ENCODE measurements at regions not wholly inside any gene's neighbourhood (a gene's known extent, or its start where the extent isn't known, plus 50 kb on each side); places are given as distances from the start of the nearest gene placed in this dataset.

DNA sequence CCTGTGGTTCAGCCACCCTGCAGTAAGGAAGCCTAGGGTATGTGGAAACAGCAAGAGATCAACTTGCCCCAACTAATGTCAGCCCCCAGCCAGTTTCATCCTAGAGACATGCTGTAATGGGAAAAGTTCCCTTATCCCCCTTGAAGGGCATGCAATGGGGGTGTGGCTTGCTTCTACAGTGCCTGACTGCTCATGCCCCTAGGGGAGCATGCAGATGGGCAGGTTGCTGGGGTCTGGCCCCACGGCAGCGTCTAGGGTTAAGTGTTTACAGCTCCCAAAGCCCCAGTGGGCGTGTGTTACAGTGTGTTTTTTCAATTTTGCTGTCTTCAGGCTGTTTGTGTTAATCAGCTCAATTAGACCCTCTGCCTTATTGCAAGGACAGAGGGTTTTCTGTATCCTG is 1105.9 kb downstream of the AMY1C start:
- no peak for DNase-seq (ENCODE audit: low read depth)
- TF ChIP-seq, protein P1, sequence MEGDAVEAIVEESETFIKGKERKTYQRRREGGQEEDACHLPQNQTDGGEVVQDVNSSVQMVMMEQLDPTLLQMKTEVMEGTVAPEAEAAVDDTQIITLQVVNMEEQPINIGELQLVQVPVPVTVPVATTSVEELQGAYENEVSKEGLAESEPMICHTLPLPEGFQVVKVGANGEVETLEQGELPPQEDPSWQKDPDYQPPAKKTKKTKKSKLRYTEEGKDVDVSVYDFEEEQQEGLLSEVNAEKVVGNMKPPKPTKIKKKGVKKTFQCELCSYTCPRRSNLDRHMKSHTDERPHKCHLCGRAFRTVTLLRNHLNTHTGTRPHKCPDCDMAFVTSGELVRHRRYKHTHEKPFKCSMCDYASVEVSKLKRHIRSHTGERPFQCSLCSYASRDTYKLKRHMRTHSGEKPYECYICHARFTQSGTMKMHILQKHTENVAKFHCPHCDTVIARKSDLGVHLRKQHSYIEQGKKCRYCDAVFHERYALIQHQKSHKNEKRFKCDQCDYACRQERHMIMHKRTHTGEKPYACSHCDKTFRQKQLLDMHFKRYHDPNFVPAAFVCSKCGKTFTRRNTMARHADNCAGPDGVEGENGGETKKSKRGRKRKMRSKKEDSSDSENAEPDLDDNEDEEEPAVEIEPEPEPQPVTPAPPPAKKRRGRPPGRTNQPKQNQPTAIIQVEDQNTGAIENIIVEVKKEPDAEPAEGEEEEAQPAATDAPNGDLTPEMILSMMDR (IDR thresholded peaks at IDR 0.05; ENCODE audit: low read length, missing control alignments): no peak
- no peak overlapping the region for H3K4me3 ChIP-seq (replicated peaks; ENCODE audit: low read depth, low read length)

DNA sequence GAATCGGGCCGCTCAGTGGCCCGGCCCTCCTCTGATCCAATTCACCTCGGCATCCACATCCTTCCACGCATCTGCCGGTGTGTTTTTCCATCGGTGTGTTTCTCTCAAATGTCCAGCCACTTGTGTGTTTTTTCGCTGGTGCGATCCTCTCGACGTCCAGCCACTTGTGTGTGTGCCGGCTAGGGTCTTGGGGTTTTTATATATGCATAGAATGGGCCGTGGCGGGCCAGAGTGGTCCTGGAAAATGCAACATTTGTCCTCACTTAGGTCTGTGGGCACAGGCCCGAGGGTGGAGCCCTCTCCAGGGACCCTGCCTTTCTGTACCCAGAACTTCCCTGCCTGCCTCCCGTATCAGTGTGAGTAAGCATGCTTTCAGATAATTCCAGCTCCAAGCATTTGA is 1106.4 kb downstream of the AMY1C start:
- H3K4me3 ChIP-seq (replicated peaks; ENCODE audit: low read depth, low read length): no peak overlapping the region
- DNase-seq (ENCODE audit: low read depth): no peak
- TF ChIP-seq, protein P1 (IDR thresholded peaks at IDR 0.05; ENCODE audit: low read length, missing control alignments): no peak

DNA sequence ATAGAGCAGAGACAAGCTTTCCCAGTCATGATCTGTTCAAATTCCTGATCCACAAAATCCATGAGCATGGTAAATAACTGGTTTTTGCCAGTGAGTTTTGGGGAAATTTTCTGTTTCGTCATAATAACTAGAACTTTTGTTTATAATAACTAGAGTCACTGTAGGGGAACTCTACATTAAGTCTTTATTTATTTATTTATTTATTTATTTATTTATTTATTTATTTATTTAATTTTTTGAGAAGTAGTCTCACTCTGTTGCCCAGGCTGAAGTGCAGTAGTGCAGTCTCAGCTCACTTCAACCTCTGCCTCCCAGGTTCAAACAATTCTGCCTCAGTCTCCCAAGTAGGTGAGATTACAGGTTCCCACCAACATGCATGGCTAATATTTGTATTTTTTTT is 1106.8 kb downstream of the AMY1C start:
- no peak for DNase-seq (ENCODE audit: low read depth)
- no peak overlapping the region for H3K4me3 ChIP-seq (replicated peaks; ENCODE audit: low read depth, low read length)
- TF ChIP-seq, protein P1 (IDR thresholded peaks at IDR 0.05; ENCODE audit: low read length, missing control alignments): no peak

DNA sequence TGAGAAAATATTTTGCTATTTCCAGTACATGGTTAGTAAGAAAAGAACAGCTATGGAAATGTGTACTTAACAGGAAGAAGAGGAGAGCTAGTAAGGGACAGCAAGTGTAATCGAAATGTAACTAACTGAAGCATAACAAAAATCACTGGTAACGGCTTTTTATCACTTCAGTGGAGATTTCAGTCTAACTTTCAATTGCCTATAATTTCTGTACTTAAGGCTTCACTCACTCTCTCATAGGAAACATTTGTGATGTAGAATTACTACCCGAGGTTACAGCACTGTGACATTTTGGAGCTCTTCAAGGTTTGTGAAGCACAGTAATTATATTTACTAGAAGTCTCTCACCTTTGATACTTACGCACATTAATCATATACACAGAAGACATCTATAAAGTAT is 1119.1 kb downstream of the AMY1C start:
- TF ChIP-seq, protein P1 (IDR thresholded peaks at IDR 0.05; ENCODE audit: low read length, missing control alignments): no peak
- no peak for DNase-seq (ENCODE audit: low read depth)
- no peak overlapping the region for H3K4me3 ChIP-seq (replicated peaks; ENCODE audit: low read depth, low read length)

DNA sequence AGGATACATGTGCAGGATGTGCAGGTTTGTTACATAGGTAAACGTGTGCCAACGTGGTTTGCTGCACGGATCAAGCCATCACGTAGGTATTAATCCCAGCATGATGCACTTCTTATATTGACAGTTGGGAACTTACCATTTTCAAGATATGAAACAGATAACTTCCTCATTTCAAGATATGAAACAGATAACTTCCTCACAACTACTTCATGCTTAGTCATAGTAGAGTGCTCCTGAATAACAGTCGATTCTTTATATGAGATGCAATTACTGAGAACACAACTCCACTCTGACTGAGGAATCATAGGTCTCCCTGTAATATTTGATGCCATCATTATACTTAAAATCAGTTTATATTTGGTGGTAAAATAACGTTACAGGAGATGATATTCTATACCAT is 1124.3 kb downstream of the AMY1C start:
- H3K4me3 ChIP-seq (replicated peaks; ENCODE audit: low read depth, low read length): no peak overlapping the region
- DNase-seq (ENCODE audit: low read depth): no peak
- TF ChIP-seq, protein P1 (IDR thresholded peaks at IDR 0.05; ENCODE audit: low read length, missing control alignments): no peak

DNA sequence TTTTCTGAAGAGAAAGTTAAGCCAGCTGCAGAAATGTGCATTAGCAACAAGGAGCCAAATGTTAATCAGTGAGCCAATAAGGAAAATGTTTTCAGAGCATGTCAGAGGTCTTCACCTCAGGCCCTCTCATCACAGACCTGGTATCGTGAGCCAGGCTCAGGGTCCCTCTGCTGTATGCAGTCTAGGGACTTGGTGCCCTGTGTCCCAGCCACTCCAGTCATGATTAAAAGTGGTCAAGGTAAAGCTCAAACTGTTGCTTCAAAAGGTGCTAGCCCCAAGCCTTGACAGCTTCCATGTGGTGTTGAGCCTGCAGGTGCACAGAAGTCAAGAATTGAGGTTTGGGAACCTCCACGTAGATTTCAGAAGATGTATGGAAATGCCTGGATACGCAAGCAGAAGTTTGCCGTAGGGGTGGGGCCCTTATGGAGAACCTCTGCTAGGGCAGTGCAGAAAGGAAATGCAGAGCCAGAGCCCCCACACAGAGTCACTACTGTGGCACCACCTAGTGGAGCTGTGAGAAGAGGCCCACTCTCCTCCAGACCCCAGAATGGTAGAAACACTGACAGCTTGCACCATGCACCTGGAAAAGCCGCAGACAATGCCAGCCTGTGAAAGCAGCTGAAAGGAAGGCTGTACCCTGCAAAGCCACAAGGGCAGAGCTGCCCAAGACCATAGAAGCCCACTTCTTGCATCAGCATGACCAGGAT is 1128.7 kb downstream of the AMY1C start:
- no peak for DNase-seq (ENCODE audit: low read depth)
- TF ChIP-seq, protein P1 (IDR thresholded peaks at IDR 0.05; ENCODE audit: low read length, missing control alignments): no peak
- no peak overlapping the region for H3K4me3 ChIP-seq (replicated peaks; ENCODE audit: low read depth, low read length)

DNA sequence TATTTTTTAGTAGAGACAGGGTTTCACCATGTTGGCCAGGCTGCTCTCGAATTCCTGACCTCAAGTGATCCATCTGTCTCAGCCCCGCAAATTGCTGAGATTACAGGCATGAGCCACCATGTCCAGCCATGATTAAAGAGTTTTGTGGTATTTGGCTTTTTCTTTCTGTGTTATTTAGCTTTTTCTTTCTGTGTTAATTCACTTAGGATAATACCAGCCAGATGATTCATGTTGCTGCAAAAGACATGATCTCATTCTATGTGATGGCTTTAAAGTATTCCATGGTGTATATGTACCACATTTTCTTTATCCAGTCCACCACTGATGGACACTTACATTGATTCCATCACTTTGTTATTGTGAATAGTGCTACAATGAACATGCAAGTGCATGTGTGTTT is 1135.2 kb downstream of the AMY1C start:
- no peak for DNase-seq (ENCODE audit: low read depth)
- TF ChIP-seq, protein P1 (IDR thresholded peaks at IDR 0.05; ENCODE audit: low read length, missing control alignments): no peak
- no peak overlapping the region for H3K4me3 ChIP-seq (replicated peaks; ENCODE audit: low read depth, low read length)
